ENCODE measurements at regions not wholly inside any gene's neighbourhood (a gene's known extent, or its start where the extent isn't known, plus 50 kb on each side); places are given as distances from the start of the nearest gene placed in this dataset.

DNA sequence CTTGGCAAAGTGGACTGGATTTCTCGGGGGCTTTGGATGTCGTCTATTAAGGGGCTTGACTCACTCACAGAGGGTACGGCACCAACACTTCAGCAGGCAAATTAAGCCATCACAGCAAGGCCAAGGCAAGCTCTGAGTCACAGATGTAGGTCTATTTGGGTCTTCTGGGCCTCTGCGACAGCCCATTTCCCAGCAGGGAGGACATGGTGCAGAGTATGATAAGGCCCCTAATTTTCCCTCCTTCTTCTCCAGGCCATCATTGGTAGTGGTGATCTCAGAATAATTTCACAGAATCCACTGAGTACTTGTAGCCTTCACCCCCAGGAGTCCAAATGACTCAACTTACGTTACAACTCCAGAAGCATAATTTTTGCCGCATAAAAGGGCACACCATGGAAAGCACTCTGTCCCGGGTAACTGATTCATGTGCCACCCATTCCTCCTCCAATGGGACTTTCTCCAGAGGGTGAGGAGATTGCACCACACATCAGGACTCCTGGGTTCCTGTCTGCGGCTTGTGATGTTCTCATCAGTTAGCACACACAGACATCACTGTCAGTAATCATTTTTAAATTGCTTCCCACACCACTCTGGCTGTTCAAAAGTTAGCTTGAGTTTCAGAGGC is 164.9 kb downstream of the TXNL1 start:
- H4K5ac ChIP-seq (ENCODE audit: low read depth, low read length): no peak overlapping the region
- H2BK120ac ChIP-seq (ENCODE audit: low read depth, low read length): no peak overlapping the region
- H3K4me2 ChIP-seq (ENCODE audit: low read depth, low read length): no peak overlapping the region
- no peaks in the 10 kb centered on the region for H3K9me3 ChIP-seq (ENCODE audit: control insufficient read depth, insufficient read depth, low read length)
- no peaks in the 10 kb centered on the region for H4K20me1 ChIP-seq (ENCODE audit: insufficient read depth, low read length)
- no peak overlapping the region for H3K23ac ChIP-seq (ENCODE audit: low read depth, low read length)
- no peak overlapping the region for H2AFZ ChIP-seq (replicated peaks; ENCODE audit: low read length, poor library complexity)
- intact Hi-C loops (cut with micrococcal nuclease) (no loop called here), dilution Hi-C loops (cut with HindIII; ENCODE audit: low sequenced_read_pairs, unreplicated experiment) (no loop called here), in situ Hi-C loops (cut with MboI; ENCODE audit: low sequenced_read_pairs) (no loop called here)
- no peak overlapping the region for H2AK9ac ChIP-seq (replicated peaks; ENCODE audit: low read depth, low read length, poor library complexity)
- WGBS, 2 experiments (ENCODE audit: extremely low coverage in 2 of 2, insufficient read length in 1 of 2): 100% methylated on average over 3 of the region's 8 CpGs; no CpG with 5 or more reads in 1 of the 2 experiments
- no peak overlapping the region for H3K4ac ChIP-seq (ENCODE audit: low read depth, low read length)
- H3K9ac ChIP-seq (ENCODE audit: low read depth, low read length): no peak overlapping the region
- no peak for DNase-seq
- ChIA-PET POLR2A (ENCODE audit: unreplicated experiment) (no interaction called here), CTCF (interaction anchor here (1.0 kb wide), 1 partner anchor 25 kb away, joined by 3 read pairs; no protein-coding TSS in a partner anchor)
- ATAC-seq (ENCODE audit: low read depth): no peak
- no peak overlapping the region for H2BK5ac ChIP-seq (ENCODE audit: low read depth, low read length, poor library complexity, severe bottlenecking)
- H3K4me1 ChIP-seq (ENCODE audit: control insufficient read depth, insufficient read depth, low read length): no peaks in the 10 kb centered on the region
- TF ChIP-seq SMC3 (IDR thresholded peaks at IDR 0.05; ENCODE audit: low read depth, low read length) (no peak), CEBPB (IDR thresholded peaks at IDR 0.05; ENCODE audit: low read depth, low read length) (no peak), POLR2A (IDR thresholded peaks at IDR 0.05; ENCODE audit: low read depth, low read length) (no peak)
- H3K27ac ChIP-seq (ENCODE audit: insufficient read depth, low read length): no peak overlapping the region
- H3K4me3 ChIP-seq (ENCODE audit: insufficient read depth, low read depth, low read length): no peak overlapping the region
- H3K14ac ChIP-seq (replicated peaks; ENCODE audit: low read depth, low read length): no peak overlapping the region
- H3K79me1 ChIP-seq (ENCODE audit: low read depth in 1 of 2, low read length in 2 of 2): no peaks in the 10 kb centered on the region
- no peaks in the 10 kb centered on the region for H3K36me3 ChIP-seq (ENCODE audit: control insufficient read depth, insufficient read depth, low read length)
- H3K9me1 ChIP-seq (ENCODE audit: insufficient read depth, low read length): no peaks in the 10 kb centered on the region
- H2BK20ac ChIP-seq (ENCODE audit: low read depth, low read length): no peak overlapping the region
- H3K56ac ChIP-seq (ENCODE audit: extremely low read depth, insufficient read depth, low read length): no peak overlapping the region
- H4K91ac ChIP-seq (ENCODE audit: insufficient read depth, low read depth, low read length): no peak overlapping the region
- no peak overlapping the region for H4K8ac ChIP-seq (ENCODE audit: low read depth in 2 of 2, low read length in 2 of 2)
- no TSS peak for BruUV-seq (replicated peaks)
- no peak overlapping the region for H2AK5ac ChIP-seq (ENCODE audit: low read depth, low read length)
- no peak overlapping the region for H3K18ac ChIP-seq (ENCODE audit: low read depth, low read length)
- H2BK15ac ChIP-seq (ENCODE audit: low read depth, low read length): no peak overlapping the region
- H3K27me3 ChIP-seq (ENCODE audit: control insufficient read depth, insufficient read depth, low read length): no peaks in the 10 kb centered on the region

All from IMR-90 (cell line).